SK-N-MC (cell line): ENCODE measurements at regions not wholly inside any gene's neighbourhood (a gene's known extent, or its start where the extent isn't known, plus 50 kb on each side); places are given as distances from the start of the nearest gene placed in this dataset.

Source experiments
- EZH2 ChIP-seq: fragments of 200-600 bp; sonication (generic); IDR thresholded peaks from one replicate; pipeline ENCODE4 v1.6.1; 2017; ENCODE audit warnings: antibody characterized with exemption
- POLR2AphosphoS5 ChIP-seq: IDR thresholded peaks from 2 replicates; pipeline ENCODE4 v1.6.1; 2012; ENCODE audit warnings: mild to moderate bottlenecking, low read depth, low read length, borderline replicate concordance

- TF ChIP-seq POLR2AphosphoS5 (no peak), EZH2 (no peak)
Measured at GRCh38 chr9:27671636-27672035, 98.4 kb upstream of the C9orf72 start.
